ENCODE measurements at regions not wholly inside any gene's neighbourhood (a gene's known extent, or its start where the extent isn't known, plus 50 kb on each side); places are given as distances from the start of the nearest gene placed in this dataset.

DNA sequence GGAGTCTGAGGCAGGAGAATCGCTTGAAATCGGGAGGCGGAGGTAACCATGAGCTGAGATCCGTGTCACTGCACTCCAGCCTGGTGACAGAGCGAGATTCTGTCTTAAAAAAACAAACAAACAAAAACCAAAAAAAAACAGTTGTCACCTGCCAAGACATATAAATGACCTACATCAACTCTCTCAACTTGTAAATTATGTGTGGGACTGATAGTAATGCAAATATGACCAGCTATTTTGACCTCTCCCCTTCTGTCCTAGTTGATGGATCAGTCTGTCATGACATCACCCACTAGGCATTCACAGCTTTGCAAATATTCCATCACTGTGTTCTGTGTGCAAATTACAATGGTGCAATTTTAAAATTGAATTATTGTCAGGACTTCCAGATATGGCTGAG is 175.4 kb downstream of the EBLN2 start:
- H3K9me3 ChIP-seq (replicated peaks; ENCODE audit: control insufficient read depth, insufficient read depth, low read depth, low read length): no peaks in the 10 kb centered on the region
- FAIRE-seq: no peak
- H3K9me1 ChIP-seq (ENCODE audit: control insufficient read depth, insufficient read depth, low read length): no peaks in the 10 kb centered on the region
- CTCF ChIA-PET (ENCODE audit: low intra/inter-chr PET ratio): no interaction called here
- no peak for ATAC-seq
- POLR2A ChIA-PET: no interaction called here
- H3K4me2 ChIP-seq (ENCODE audit: insufficient read depth, low read length): no peak overlapping the region
- in situ Hi-C loops (cut with MboI): no loop called here
- no peaks in the 10 kb centered on the region for H3K36me3 ChIP-seq (ENCODE audit: control insufficient read depth, insufficient read depth, low read length)
- intact Hi-C loops (cut with micrococcal nuclease): no loop called here
- H3K79me2 ChIP-seq (ENCODE audit: control insufficient read depth, insufficient read depth, low read length): no peaks in the 10 kb centered on the region
- BruUV-seq (replicated peaks): no TSS peak
- no peak overlapping the region for H2AFZ ChIP-seq (ENCODE audit: low read depth, low read length)
- H3K4me1 ChIP-seq (replicated peaks in 1 of 2; ENCODE audit: control insufficient read depth in 2 of 2, insufficient read depth in 2 of 2, low read length in 2 of 2): no peaks in the 10 kb centered on the region
- no peaks in the 10 kb centered on the region; a peak in 2 of 5 replicates for H3K27me3 ChIP-seq (ENCODE audit: control insufficient read depth in 2 of 2, insufficient read depth in 2 of 2, low read length in 2 of 2)
- H3K9ac ChIP-seq (ENCODE audit: insufficient read depth in 1 of 2, low read depth in 2 of 2, low read length in 2 of 2): no peak overlapping the region
- DNase-seq (ENCODE audit: extremely low read depth in 1 of 4, low spot score in 3 of 4): no peak
- 0% methylated on average over 5 of the region's 5 CpGs for WGBS (ENCODE audit: insufficient coverage, low coverage, missing lambda C conversion rate)
- TF ChIP-seq PCBP2 (IDR thresholded peaks at IDR 0.05; ENCODE audit: low read depth, low read length, poor library complexity, severe bottlenecking) (no peak), NR2C2 (CRISPR knock-in tag; IDR thresholded peaks at IDR 0.05) (no peak), NR2C2 (tag; IDR thresholded peaks at IDR 0.05) (no peak), HMG20A (CRISPR knock-in tag; conservative IDR thresholded peaks at IDR 0.05) (no peak), ZNF133 (CRISPR knock-in tag; IDR thresholded peaks at IDR 0.05) (no peak), FOXA1 (IDR thresholded peaks at IDR 0.05; ENCODE audit: borderline replicate concordance) (no peak), SREBF2 (CRISPR knock-in tag; IDR thresholded peaks at IDR 0.05) (no peak)
- no peak overlapping the region for H3K4me3 ChIP-seq
- no peaks in the 10 kb centered on the region for H4K20me1 ChIP-seq (replicated peaks; ENCODE audit: control insufficient read depth, insufficient read depth, low read length)
- no peak overlapping the region for H3K27ac ChIP-seq (ENCODE audit: extremely low read depth, low read depth, low read length)

DNA sequence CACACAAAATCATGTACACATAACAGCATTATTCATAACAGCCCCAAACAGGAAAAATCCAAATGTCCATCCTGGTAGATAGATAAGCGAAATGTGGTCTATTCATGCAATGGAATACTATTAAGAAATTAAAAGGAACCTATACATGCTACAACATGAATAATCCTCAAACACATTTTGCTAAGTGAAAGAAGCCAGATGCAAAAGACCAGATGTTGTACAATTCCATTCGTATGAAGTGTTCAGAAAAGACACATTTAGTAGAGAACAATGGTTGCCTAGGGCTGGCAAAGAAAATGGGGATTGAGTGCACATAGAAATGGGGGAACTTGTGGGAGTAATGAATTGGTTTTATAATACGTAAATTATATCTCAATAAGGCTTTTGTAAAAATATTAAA is 182.3 kb downstream of the EBLN2 start:
- ChIA-PET CTCF (ENCODE audit: low intra/inter-chr PET ratio) (no interaction called here), POLR2A (no interaction called here)
- FAIRE-seq: no peak
- in situ Hi-C loops (cut with MboI) (no loop called here), intact Hi-C loops (cut with micrococcal nuclease) (no loop called here)
- Histone ChIP-seq H3K36me3 (ENCODE audit: control insufficient read depth, insufficient read depth, low read length) (no peaks in the 10 kb centered on the region), H3K4me3 (no peak overlapping the region), H2AFZ (ENCODE audit: low read depth, low read length) (no peak overlapping the region), H3K4me2 (ENCODE audit: insufficient read depth, low read length) (no peak overlapping the region), H3K79me2 (ENCODE audit: control insufficient read depth, insufficient read depth, low read length) (no peaks in the 10 kb centered on the region), H3K9me1 (ENCODE audit: control insufficient read depth, insufficient read depth, low read length) (no peaks in the 10 kb centered on the region), H3K27me3 (ENCODE audit: control insufficient read depth in 2 of 2, insufficient read depth in 2 of 2, low read length in 2 of 2) (no peaks in the 10 kb centered on the region), H3K9ac (ENCODE audit: insufficient read depth in 1 of 2, low read depth in 2 of 2, low read length in 2 of 2) (no peak overlapping the region), H4K20me1 (replicated peaks; ENCODE audit: control insufficient read depth, insufficient read depth, low read length) (no peaks in the 10 kb centered on the region), H3K27ac (ENCODE audit: extremely low read depth, low read depth, low read length) (no peak overlapping the region), H3K9me3 (replicated peaks; ENCODE audit: control insufficient read depth, insufficient read depth, low read depth, low read length) (no peaks in the 10 kb centered on the region), H3K4me1 (replicated peaks in 1 of 2; ENCODE audit: control insufficient read depth in 2 of 2, insufficient read depth in 2 of 2, low read length in 2 of 2) (no peaks in the 10 kb centered on the region)
- BruUV-seq (replicated peaks): no TSS peak
- no peak for DNase-seq (ENCODE audit: extremely low read depth in 1 of 4, low spot score in 3 of 4)
- no peak for ATAC-seq
- WGBS (ENCODE audit: insufficient coverage, low coverage, missing lambda C conversion rate): 4% methylated on average over 3 of the region's 3 CpGs
- TF ChIP-seq THRAP3 (IDR thresholded peaks at IDR 0.05; ENCODE audit: borderline replicate concordance) (no peak), NUFIP1 (IDR thresholded peaks at IDR 0.05; ENCODE audit: partially characterized antibody) (no peak), DEAF1 (CRISPR knock-in tag; IDR thresholded peaks at IDR 0.05) (no peak), SMARCC2 (IDR thresholded peaks at IDR 0.05; ENCODE audit: low read depth) (no peak), TSC22D4 (tag; IDR thresholded peaks at IDR 0.05) (no peak), BCLAF1 (IDR thresholded peaks at IDR 0.05; ENCODE audit: borderline replicate concordance in 1 of 2, control insufficient read depth in 1 of 2, low read depth in 2 of 2, low read length in 1 of 2) (no peak)

All from K562 (cell line).